ENCODE measurements at regions not wholly inside any gene's neighbourhood (a gene's known extent, or its start where the extent isn't known, plus 50 kb on each side); places are given as distances from the start of the nearest gene placed in this dataset.

GRCh38 chr16:11472851-11473250 lies 113.9 kb downstream of the LITAF start:
- intact Hi-C loops (cut with micrococcal nuclease; ENCODE audit: unreplicated experiment), result no loop called here
- ChIA-PET POLR2A (no interaction called here), CTCF (ENCODE audit: unreplicated experiment) (no interaction called here)
- H2AFZ ChIP-seq (ENCODE audit: low read length), result no peak overlapping the region
- no peak overlapping the region for H3K4me3 ChIP-seq (ENCODE audit: low read depth, low read length, poor library complexity, severe bottlenecking)
- no peaks in the 10 kb centered on the region for H3K79me2 ChIP-seq (ENCODE audit: insufficient read depth, low read depth, low read length)
- DNase-seq (ENCODE audit: low spot score), result no peak
- no peak overlapping the region for H3K27ac ChIP-seq (ENCODE audit: low read depth, low read length, poor library complexity, severe bottlenecking)
- H3K4me2 ChIP-seq (ENCODE audit: low read length), result no peak overlapping the region
- no peak for TF ChIP-seq CTCF (conservative IDR thresholded peaks at IDR 0.05; ENCODE audit: low read length)
- no peak for TF ChIP-seq EZH2phosphoT487 (IDR thresholded peaks at IDR 0.05; ENCODE audit: borderline replicate concordance, low read depth, low read length)
- no peaks in the 10 kb centered on the region for H3K9me2 ChIP-seq (ENCODE audit: insufficient read depth, low read length)
- no peaks in the 10 kb centered on the region for H3K36me3 ChIP-seq (ENCODE audit: insufficient read depth, low read length)
- no peaks in the 10 kb centered on the region for H3K9me3 ChIP-seq (ENCODE audit: low read length)
- no TSS peak for BruUV-seq (replicated peaks)
- no peaks in the 10 kb centered on the region for H4K20me1 ChIP-seq (ENCODE audit: insufficient read depth, low read length)
- H3K4me1 ChIP-seq (ENCODE audit: insufficient read depth, low read length, poor library complexity, severe bottlenecking), result peaks cover 8% of the 10 kb centered on the region

GRCh38 chr16:11473728-11474127 lies 113.0 kb downstream of the LITAF start:
- Histone ChIP-seq H4K20me1 (ENCODE audit: insufficient read depth, low read length) (no peaks in the 10 kb centered on the region), H3K4me3 (ENCODE audit: low read depth, low read length, poor library complexity, severe bottlenecking) (no peak overlapping the region), H3K36me3 (ENCODE audit: insufficient read depth, low read length) (no peaks in the 10 kb centered on the region), H3K27ac (ENCODE audit: low read depth, low read length, poor library complexity, severe bottlenecking) (no peak overlapping the region), H3K79me2 (ENCODE audit: insufficient read depth, low read depth, low read length) (no peaks in the 10 kb centered on the region), H3K9me2 (ENCODE audit: insufficient read depth, low read length) (no peaks in the 10 kb centered on the region), H2AFZ (ENCODE audit: low read length) (no peak overlapping the region), H3K4me2 (ENCODE audit: low read length) (peak overlapping the region; percentile 6; the same call in 1 of the 2 replicates), H3K4me1 (ENCODE audit: insufficient read depth, low read length, poor library complexity, severe bottlenecking) (peaks cover 8% of the 10 kb centered on the region), H3K9me3 (ENCODE audit: low read length) (no peaks in the 10 kb centered on the region)
- intact Hi-C loops (cut with micrococcal nuclease; ENCODE audit: unreplicated experiment), result no loop called here
- POLR2A ChIA-PET, result interaction anchor here (0.7 kb wide), 1 partner anchor 344 kb away, joined by 4 read pairs; no protein-coding TSS in a partner anchor
- BruUV-seq (replicated peaks), result no TSS peak
- CTCF ChIA-PET (ENCODE audit: unreplicated experiment), result no interaction called here
- TF ChIP-seq CTCF (conservative IDR thresholded peaks at IDR 0.05; ENCODE audit: low read length), result no peak
- no peak for TF ChIP-seq EZH2phosphoT487 (IDR thresholded peaks at IDR 0.05; ENCODE audit: borderline replicate concordance, low read depth, low read length)
- peak; percentile 5 for DNase-seq (ENCODE audit: low spot score)

GRCh38 chr16:11474617-11475291 lies 112.0 kb downstream of the LITAF start:
- ChIA-PET POLR2A (interaction anchor here (0.7 kb wide), 1 partner anchor 15 kb away, joined by 4 read pairs; no protein-coding TSS in a partner anchor), CTCF (ENCODE audit: unreplicated experiment) (no interaction called here)
- H3K79me2 ChIP-seq (ENCODE audit: insufficient read depth, low read depth, low read length), result no peaks in the 10 kb centered on the region

More at GRCh38 chr16:11474617-11475291, 112.0 kb downstream of the LITAF start:
- no peaks in the 10 kb centered on the region for H3K9me2 ChIP-seq (ENCODE audit: insufficient read depth, low read length)
- no peak overlapping the region for H3K4me3 ChIP-seq (ENCODE audit: low read depth, low read length, poor library complexity, severe bottlenecking)
- DNase-seq (ENCODE audit: low spot score), result no peak
- no peak overlapping the region for H3K4me2 ChIP-seq (ENCODE audit: low read length)
- intact Hi-C loops (cut with micrococcal nuclease; ENCODE audit: unreplicated experiment), result no loop called here
- H4K20me1 ChIP-seq (ENCODE audit: insufficient read depth, low read length), result no peaks in the 10 kb centered on the region
- no TSS peak for BruUV-seq (replicated peaks)
- H3K9me3 ChIP-seq (ENCODE audit: low read length), result no peaks in the 10 kb centered on the region
- H3K27ac ChIP-seq (ENCODE audit: low read depth, low read length, poor library complexity, severe bottlenecking), result no peak overlapping the region
- no peaks in the 10 kb centered on the region for H3K36me3 ChIP-seq (ENCODE audit: insufficient read depth, low read length)
- TF ChIP-seq EZH2phosphoT487 (IDR thresholded peaks at IDR 0.05; ENCODE audit: borderline replicate concordance, low read depth, low read length) (no peak), CTCF (conservative IDR thresholded peaks at IDR 0.05; ENCODE audit: low read length) (no peak)
- peaks cover 8% of the 10 kb centered on the region for H3K4me1 ChIP-seq (ENCODE audit: insufficient read depth, low read length, poor library complexity, severe bottlenecking)
- H2AFZ ChIP-seq (ENCODE audit: low read length), result no peak overlapping the region
